Right ventricle myocardium inferior (tissue), 1 donor: ENCODE measurements at regions not wholly inside any gene's neighbourhood (a gene's known extent, or its start where the extent isn't known, plus 50 kb on each side); places are given as distances from the start of the nearest gene placed in this dataset.

Experiments used
- ATAC-seq: fragments of 200-7000 bp; cut with Tn5 transposase; one replicate; pipeline ENCODE4 v1.9.1; 2020; ENCODE audit warnings: mild to moderate bottlenecking, moderate library complexity
- DNase-seq: peaks from one replicate; pipeline ENCODE4 v3.0.0; 2021; ENCODE audit errors: missing footprints
- intact Hi-C: fragments of 100-400 bp; cut with DNase I; formaldehyde crosslinking; loops from one replicate; pipeline ENCODE4 v1.11.0; 2022
- donor health status: DM: no; HTN: yes; CAD: no; lungs with severe emphysema.

DNA sequence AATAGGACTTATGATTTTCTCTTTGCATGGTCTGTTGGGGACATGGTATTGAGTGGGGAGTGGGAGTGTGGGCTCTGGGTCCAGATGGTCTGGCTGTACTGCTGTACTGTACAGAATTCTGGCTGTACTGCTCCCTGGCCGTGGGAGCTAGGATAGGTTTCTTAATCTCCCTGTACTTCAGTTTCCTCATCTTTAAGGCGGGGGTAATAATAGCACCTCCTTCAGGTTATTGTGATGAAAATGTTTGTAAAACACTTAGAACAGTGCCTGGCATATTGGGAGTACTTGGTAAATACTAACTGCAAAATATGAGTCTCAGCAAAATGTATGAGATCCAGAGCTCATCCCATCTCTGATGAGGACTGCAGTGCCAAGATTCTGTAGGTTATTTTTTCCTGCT is 198.6 kb downstream of the KIF18A start:
- ATAC-seq, result no peak
- intact Hi-C loops, result no loop called here
- DNase-seq, result no peak

DNA sequence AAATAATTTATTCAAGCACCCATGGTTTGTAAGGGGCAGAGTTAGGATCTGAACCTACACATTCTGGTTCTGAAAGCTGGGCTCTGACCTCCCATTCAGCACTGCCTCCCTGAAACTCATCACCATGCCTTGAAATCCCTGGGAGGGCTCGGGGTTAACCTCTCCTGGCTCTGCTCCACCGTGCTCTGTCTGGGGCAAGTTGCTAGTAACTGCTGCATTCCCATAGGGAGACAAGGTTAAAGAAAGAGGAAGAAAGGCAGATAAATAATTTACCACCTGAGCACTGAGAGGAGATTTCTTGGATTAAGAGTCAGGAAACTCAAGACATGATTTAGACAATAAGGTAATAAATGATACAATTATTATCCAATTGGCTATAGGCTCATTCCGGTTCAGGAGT is 199.3 kb downstream of the KIF18A start:
- intact Hi-C loops, result no loop called here
- DNase-seq, result no peak
- ATAC-seq, result no peak

DNA sequence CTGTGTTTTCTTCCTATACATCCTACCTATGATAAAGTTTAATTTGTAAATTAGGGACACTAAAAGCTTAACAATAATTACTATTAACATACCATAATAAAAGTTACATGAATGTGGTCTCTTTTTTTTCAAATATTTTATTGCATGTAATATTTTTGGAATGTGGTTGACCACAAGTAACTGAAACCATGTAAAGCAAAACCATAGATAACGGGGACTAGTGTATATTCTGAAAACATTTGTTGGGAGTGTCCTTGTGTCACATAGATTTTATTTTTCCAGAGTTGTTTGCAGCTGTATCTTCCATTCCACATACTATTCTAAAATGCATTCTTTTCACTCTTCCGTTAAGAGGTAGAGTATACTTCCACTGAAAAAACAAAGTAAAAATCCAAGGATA is 200.4 kb downstream of the KIF18A start:
- intact Hi-C loops, result no loop called here

DNA sequence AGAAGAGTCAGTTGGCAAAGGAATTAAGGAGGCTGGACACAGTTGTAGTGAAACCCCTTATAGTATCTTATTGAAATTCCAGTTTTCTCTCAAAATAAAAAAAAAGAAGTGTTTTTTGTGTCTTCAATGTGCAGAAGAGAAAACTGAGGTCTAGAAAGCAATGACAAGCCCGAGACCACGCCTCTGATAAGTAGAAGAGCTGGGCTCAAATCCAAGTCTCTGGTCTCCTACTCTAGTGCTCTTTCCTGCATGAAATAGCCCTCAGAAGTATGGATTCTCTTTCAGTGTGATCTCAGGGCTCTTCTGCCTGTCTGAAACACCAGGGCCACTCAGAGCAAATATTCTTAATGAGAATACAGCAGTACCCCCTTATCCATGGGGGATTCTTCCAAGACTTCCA is 200.9 kb downstream of the KIF18A start:
- no peak for ATAC-seq
- intact Hi-C loops, result no loop called here
- DNase-seq, result no peak

More for the DNA sequence above, 200.4 kb downstream of the KIF18A start:
- ATAC-seq, result no peak
- no peak for DNase-seq

DNA sequence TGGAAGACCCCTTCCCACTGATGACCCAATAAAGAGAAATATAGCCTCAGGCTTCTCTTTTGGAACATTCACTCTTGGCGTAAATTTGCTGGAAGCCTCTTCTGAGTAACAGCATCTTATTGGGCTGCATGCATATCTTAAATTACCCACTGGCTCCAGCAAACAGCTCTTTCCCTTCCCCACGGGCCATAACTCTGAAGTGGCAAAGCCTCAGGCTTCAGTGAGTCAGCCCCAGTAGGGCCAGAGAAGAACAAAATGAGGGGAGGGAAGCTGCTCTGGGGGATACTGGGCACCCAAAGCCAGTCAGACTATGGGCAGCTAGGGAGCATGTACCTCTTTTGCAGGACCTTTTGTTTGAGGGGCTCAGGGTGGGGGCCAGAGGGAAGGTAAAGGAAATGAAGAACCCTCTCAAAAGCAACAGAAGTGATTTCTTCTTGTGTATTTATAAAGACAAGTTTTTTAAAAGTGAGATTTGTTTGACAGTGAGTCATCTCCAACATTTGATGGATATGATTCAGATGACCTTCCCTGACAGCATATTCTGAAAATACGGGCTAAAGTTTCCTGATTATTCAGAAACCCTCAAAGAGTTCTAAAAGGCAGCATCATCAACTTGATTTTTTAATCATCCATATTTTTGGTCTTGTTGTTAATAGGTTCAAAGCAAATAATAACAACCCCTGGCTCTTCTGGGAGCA is 203.4 kb downstream of the KIF18A start:
- intact Hi-C loops, result no loop called here
- ATAC-seq (no peak), DNase-seq (no peak)

DNA sequence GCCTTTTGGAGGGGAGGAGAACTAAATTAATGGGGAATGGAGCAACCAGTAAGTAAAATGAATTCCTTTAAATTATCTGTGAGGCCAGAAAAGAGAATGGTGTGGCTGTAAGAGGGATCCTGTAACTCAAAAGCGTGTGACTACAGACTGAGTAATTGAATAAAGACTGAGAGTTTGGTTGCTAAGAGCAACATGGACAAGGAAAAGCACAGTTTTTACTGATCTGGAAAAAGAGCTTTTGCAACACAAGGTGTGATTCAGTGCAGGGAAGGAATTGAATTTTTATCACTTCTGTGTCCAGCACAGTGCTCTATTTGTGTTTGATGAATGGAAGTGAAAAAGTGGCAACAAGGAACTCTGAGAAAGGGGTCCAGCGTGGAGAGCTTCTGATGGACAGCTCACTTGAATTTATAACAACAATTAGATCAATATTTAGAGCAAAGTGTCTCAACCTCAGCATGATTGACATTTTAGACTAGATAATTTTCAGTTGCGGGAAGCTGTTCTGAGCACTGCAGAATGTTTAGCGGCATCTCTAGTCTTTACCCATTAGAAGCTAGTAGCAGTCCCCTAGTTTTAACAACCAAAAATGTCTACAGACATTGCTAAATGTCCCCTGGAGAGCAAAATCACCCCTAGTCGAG is 202.8 kb upstream of the BDNF start:
- intact Hi-C loops, result no loop called here
- ATAC-seq (no peak), DNase-seq (no peak)

DNA sequence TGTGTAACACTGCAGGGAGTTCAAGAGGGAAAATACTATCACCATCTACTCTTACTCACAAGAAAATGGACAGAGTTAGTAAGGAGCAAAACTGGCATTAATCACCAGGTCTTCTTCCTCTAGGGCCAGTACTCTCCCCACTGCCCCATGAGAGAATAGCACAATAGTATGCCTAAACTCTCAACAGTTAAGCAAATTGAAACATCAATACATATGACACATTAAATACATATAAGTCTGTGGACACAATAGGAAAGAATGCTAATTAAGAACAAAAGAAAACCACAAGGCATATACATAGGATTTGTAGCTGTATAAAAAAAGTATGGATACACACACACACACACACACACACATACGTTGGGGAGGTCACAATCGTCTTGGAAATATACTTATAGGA is 197.9 kb upstream of the BDNF start:
- ATAC-seq (no peak), DNase-seq (no peak)
- intact Hi-C loops, result no loop called here

DNA sequence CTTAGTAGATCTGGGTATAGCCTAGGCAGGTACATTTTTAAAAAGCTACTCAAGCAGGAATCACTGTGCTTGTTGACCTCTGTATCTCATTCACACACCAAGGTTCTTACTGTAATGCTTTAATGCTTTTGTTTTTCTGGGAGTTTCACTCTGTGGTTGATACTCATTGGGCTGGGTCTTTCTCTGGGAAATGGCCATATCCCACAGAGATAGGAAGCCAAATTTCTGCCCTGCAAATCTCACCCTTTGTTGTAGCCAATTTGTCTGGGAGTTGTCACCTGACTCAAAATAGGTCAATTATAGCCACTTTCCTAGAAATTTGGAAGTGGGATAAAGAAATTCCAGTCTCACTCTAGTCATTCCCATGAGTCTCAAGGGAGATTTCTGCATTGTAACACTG is 195.8 kb upstream of the BDNF start:
- intact Hi-C loops, result no loop called here
- ATAC-seq, result no peak
- no peak for DNase-seq

DNA sequence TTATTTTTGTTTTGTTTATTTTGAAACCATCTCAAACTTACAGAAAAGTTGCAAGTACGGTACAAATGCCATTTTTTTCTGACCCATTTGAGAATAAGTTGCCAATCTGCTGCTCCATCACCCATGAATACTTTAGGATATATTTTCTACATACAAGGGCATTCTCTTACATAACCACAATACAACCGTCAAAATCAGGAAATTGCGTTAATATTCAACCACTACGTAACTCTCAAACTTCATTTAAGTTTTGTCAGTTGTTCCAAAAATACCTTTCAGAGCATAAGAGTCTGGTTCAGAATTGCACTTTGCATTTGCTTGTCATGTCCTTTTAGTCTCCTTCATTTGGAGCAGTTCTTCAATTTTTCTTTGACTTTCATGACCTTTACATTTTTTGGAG is 194.3 kb upstream of the BDNF start:
- no peak for ATAC-seq

DNA sequence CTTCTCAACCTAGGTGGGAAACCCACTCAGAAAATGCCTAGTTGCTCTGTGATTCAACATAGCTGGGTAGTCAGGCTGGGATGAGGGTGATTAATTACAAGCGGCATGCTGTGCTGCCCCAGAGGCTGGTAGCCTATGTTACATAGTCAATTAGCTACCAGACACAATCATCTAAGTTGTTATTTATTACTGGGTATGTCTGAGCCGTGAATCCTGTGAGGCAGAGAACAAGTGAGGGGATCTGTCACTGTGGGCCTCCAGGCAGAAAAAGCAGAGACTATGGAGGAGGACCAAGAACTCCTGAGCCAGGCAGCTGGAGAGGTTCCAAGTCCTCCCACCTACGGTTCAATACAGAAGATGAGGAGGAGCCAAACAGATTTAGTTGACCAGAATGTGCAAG is 186.6 kb upstream of the BDNF start:
- DNase-seq (no peak), ATAC-seq (no peak)
- intact Hi-C loops, result no loop called here

More for the DNA sequence above, 194.3 kb upstream of the BDNF start:
- DNase-seq, result no peak
- intact Hi-C loops, result no loop called here

DNA sequence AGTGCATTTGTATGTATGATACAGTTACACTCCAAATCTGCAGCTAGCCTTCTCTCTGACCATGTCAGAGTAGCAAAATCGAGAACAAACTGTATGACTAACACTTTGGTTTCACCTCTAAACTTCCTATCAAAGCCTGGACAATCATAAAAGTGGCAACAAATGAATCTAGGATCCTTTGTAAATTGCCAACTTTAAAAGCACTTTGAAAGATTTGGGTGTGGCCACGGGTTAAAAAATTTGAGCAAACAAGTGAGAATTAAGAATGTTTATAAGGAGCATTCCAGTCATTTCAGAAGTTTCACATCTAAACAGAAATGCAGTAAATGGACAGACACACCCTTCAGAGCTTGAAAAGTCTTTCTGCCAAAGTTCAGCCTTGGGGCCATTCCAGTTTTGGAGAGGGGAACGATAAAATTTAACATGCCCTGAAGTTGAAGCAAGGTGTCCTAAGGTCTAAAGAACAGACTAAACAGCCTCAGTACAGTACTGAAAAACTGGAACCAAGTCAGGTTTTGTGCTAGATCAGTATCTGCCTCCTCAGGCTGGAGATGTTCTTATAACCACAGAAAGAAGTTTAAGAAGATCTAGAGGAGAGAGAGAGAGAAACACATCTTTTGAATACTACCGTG is 181.9 kb upstream of the BDNF start:
- intact Hi-C loops, result no loop called here
- ATAC-seq (no peak), DNase-seq (no peak)

DNA sequence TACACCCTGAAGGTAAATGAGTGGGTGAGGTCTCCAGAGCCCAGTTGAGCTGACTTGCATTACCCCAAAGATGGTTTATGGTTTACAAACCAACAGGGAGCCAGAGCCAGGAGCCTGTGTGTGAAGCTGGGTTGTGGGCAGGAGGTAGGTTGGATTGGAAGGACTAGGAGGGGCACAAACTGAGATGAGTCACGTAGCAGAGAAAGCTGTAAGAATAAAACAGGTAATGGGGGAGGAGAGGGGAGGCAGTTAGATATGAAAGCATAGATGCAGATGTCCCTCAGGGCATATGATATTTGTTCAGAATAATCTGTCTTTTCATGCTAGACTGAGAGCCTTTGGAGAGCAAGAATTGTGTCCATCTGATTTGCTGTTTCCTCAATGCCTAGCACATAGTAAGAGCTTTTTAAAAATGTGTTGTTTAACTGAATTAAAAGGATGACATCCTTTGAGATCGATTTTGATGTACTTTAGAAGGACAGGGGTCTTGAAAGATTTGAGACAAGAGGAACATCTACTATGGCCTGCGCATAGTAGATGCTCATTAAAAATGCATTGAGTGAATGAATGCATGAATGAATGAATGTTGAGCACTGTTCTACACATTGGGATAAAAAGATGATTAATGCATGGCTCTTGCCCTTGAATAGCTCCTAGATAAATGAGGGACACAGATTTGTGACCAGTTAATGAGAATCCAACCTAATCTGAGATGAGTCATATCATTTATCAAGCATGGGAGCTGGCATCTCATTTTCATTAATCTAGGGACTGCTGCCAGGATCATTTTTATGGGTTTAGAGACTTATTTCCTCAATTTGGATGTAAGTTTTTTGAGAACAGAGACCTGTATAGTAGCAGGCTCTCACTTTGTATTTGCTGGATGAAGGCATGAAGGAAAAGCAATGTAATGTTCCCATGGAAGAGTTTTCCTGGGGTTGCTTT is 175.8 kb upstream of the BDNF start:
- intact Hi-C loops, result no loop called here
- ATAC-seq (no peak), DNase-seq (no peak)

DNA sequence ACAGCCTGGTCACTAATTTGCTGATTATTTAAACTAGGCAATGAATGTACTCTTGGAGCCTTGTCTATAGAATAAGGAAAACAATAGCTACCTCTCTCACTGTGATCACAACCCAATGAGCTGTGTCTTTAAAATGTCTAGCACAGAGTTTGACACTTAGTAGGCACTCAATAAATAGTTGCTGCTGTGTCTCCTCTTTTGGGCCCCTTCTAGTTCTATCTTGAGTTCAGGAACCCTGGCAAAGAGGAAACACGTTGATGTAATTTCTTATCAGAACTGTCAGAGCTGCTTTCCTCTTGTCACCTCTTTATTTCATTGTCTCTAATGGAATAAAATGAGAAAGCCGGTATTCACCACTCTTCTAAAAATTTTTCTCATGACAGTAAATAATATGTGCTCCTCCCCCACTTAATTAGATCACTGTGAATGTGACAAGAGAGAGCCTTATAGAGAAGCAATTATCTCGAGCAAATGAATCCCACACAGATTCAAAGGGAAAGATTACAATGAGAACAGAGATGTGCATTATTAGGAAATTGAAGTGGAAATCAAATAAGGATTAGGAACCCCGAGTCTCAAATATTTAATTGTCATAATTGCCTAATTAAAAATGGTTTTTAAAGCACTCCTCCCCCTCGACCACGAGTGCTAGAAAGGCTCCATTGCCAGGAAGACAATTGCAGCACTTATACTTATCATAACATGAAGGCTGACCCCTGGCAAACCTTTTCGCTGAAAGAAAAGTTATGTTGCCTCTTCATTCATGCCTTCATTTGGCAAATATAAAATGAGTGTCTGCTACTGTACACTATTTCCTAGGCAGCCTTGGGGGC is 175.0 kb upstream of the BDNF start:
- intact Hi-C loops, result no loop called here

DNA sequence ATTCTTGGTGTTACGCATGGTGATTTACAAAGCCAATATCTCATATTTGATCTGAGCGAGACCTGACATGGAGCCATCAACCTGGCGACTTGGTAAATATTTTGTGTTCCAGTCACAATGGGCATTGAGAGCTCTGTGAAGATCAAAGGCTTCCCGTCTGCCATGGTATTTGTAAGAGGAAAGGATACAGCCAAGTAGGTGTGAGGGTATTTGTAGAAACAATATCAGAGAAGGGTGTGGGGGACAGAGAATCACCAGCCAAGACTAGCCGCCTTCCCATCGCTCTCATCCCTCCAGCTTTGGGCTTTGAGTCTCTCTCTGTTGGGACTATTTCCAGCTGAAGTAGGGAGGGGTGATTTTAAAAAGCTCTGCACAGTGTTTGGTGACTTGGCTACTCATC is 173.4 kb upstream of the BDNF start:
- no peak for DNase-seq
- peak; percentile 88 for ATAC-seq
- intact Hi-C loops, result no loop called here

More for the DNA sequence above, 175.0 kb upstream of the BDNF start:
- DNase-seq (no peak), ATAC-seq (peak; percentile 23)

DNA sequence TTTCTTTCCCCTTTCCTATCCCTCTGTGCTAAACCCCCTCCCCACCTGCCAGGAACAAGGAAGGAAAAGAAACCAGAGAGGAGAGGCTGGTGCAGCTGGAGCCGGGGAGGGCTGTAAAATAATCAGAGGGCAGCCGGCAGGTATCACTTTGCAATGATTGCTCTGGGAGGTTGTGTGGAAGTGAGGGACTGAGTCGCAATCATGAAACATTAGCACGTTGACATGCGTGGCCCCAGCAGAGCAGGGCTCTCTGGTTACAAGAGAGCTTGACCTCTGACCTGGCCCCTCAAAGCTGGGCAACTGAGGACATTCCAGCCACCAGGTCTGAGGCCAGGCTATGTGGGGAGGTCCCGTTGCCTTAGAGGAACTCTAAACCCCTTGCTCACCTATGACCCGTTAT is 170.8 kb upstream of the BDNF start:
- ATAC-seq, result no peak
- no peak for DNase-seq
- intact Hi-C loops, result no loop called here

DNA sequence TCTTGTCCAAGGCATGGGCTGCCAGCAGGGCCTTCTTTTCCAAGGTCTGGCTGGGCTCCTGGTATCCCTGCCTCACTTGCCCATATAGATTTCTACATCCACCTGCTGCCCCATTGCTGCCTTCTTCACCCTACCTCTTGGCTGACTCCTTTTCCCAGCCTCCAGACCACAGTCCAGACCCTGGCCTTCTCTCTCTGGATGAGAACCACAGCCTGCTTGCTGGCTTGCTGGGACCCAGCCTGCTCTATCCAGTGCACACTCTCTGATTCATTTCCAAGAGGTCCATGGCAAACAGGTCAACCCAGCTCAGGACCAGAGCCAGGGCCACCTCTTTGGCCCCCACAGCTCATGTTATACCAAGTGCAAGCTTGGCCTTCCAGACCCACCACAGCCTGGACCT is 169.4 kb upstream of the BDNF start:
- ATAC-seq (no peak), DNase-seq (no peak)
- intact Hi-C loops, result no loop called here

DNA sequence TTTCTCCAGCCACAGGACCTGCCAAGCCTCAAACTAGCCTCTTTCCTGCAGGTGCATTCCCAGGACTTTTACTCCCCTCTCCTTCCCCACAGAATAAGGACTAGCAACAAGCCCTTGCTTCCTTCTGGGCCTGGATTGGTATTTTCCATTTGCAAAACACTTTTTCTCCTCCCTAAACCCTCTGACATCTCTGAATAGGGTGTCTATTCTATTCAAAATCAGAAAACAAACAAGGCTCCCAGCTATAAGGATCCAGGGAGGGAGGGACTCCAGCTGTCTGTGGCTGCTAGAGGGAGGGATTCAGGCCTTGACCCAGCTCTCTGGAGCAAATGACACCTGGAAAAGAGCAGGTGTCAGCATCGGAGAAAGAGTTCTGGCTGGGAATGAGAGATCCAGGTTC is 168.5 kb upstream of the BDNF start:
- intact Hi-C loops, result no loop called here
- ATAC-seq, result no peak
- DNase-seq, result no peak

DNA sequence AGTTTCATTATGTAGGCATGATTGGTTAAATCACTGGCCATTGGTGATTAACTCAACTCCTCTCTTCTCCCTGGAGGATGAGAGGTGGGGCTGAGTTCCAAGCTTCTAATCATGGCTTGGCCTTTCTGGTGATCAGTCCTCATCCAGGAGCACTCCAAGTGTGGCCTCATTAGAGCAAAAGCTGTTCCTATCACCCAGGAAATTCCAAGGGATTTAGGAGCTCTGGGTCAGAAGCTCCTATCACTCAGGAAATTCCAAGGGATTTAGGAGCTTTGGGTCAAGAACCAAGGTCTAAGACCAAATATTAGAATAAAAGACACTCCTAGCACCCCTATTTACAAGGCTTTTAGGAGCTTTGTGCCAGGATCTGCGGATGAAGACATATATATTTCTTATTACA is 168.0 kb upstream of the BDNF start:
- no peak for DNase-seq
- no peak for ATAC-seq
- intact Hi-C loops, result no loop called here

DNA sequence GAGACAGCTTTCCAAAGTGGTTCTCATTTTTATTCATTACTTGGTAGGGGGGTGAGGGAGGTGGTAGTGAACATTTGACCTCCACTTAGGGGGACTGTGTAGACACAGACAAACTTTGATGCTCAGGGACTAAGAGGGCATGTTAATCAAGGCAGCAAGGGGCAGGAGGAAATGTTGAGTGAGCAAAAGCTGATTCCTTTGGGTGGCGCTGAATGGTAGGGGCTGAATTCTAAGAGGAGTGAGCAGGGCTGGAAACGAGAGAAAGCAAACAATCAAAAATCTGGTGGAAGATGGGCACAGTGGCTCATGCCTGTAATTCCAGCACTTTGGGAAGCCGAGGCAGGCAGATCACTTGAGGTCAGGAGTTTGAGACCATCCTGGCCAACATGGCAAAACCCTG is 164.8 kb upstream of the BDNF start:
- no peak for ATAC-seq
- intact Hi-C loops, result no loop called here
- no peak for DNase-seq
